Vagina (tissue), 2 donors: ENCODE measurements at regions not wholly inside any gene's neighbourhood (a gene's known extent, or its start where the extent isn't known, plus 50 kb on each side); places are given as distances from the start of the nearest gene placed in this dataset.

Experiments
- DNase-seq, 2 donors: peaks; one replicate each; pipeline ENCODE4 v3.0.0-alpha.2; 2017; ENCODE audit errors: extremely low spot score in 2 of 2
- H3K27ac ChIP-seq: fragments of 200-600 bp; sonication (generic); one replicate; pipeline ENCODE4 v1.5.1; 2019
- H3K27me3 ChIP-seq: fragments of 200-600 bp; sonication (generic); one replicate; pipeline ENCODE4 v1.5.1; 2019
- H3K36me3 ChIP-seq, 2 donors: fragments of 200-600 bp; sonication (generic); one replicate each; pipeline ENCODE4 v1.5.1; 2017 to 2019
- H3K4me1 ChIP-seq: fragments of 200-600 bp; sonication (generic); one replicate; pipeline ENCODE4 v1.5.1; 2019
- H3K4me3 ChIP-seq, 2 donors: fragments of 200-600 bp; sonication (generic); 1 replicate in 1 of 2; 2 replicates in 1 of 2; pipeline ENCODE4 v1.5.1; 2016 to 2019
- H3K9me3 ChIP-seq: fragments of 200-600 bp; sonication (generic); one replicate; pipeline ENCODE4 v1.5.1; 2019
- POLR2A ChIP-seq, 2 donors: fragments of 450-650 bp; IDR thresholded peaks; one replicate each; pipeline ENCODE4 v1.6.1; 2017; ENCODE audit warnings: antibody characterized with exemption in 2 of 2, mild to moderate bottlenecking in 2 of 2, moderate library complexity in 2 of 2
- POLR2AphosphoS5 ChIP-seq, 2 donors: sonication (generic); formaldehyde crosslinking; IDR thresholded peaks; one replicate each; pipeline ENCODE4 v1.9.0; 2017; ENCODE audit warnings: antibody characterized with exemption in 2 of 2, mild to moderate bottlenecking in 2 of 2, low read depth in 1 of 2; ENCODE audit not compliant: insufficient read depth in 1 of 2
- intact Hi-C: fragments of 100-400 bp; cut with DNase I; formaldehyde crosslinking; loops from one replicate; pipeline ENCODE4 v1.15.1; 2023
- TF ChIP-seq, protein P1 (sequence below), 3 experiments: fragments of 450-650 bp in 2 of 3; fragments of 200-600 bp in 1 of 3; sonication (generic) in 1 of 3; IDR thresholded peaks; one replicate each; pipeline ENCODE4 v1.5.1; 2017 to 2019; ENCODE audit warnings: antibody characterized with exemption in 3 of 3, mild to moderate bottlenecking in 2 of 3, moderate library complexity in 2 of 3

GRCh38 chr2:118442046-118442445, 353.8 kb downstream of the INSIG2 start:
- Histone ChIP-seq H3K27ac (no peak overlapping the region), H3K9me3 (no peaks in the 10 kb centered on the region), H3K27me3 (no peaks in the 10 kb centered on the region), H3K36me3 (no peaks in the 10 kb centered on the region), H3K4me1 (no peaks in the 10 kb centered on the region), H3K4me3 (no peak overlapping the region)
- no peak for TF ChIP-seq POLR2AphosphoS5 (IDR thresholded peaks at IDR 0.05; ENCODE audit: insufficient read depth in 1 of 2, low read depth in 1 of 2)
- TF ChIP-seq, protein P1, sequence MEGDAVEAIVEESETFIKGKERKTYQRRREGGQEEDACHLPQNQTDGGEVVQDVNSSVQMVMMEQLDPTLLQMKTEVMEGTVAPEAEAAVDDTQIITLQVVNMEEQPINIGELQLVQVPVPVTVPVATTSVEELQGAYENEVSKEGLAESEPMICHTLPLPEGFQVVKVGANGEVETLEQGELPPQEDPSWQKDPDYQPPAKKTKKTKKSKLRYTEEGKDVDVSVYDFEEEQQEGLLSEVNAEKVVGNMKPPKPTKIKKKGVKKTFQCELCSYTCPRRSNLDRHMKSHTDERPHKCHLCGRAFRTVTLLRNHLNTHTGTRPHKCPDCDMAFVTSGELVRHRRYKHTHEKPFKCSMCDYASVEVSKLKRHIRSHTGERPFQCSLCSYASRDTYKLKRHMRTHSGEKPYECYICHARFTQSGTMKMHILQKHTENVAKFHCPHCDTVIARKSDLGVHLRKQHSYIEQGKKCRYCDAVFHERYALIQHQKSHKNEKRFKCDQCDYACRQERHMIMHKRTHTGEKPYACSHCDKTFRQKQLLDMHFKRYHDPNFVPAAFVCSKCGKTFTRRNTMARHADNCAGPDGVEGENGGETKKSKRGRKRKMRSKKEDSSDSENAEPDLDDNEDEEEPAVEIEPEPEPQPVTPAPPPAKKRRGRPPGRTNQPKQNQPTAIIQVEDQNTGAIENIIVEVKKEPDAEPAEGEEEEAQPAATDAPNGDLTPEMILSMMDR (IDR thresholded peaks at IDR 0.05) = no peak
- TF ChIP-seq POLR2A (IDR thresholded peaks at IDR 0.05) = no peak
- intact Hi-C loops = no loop called here
- DNase-seq = no peak

DNA sequence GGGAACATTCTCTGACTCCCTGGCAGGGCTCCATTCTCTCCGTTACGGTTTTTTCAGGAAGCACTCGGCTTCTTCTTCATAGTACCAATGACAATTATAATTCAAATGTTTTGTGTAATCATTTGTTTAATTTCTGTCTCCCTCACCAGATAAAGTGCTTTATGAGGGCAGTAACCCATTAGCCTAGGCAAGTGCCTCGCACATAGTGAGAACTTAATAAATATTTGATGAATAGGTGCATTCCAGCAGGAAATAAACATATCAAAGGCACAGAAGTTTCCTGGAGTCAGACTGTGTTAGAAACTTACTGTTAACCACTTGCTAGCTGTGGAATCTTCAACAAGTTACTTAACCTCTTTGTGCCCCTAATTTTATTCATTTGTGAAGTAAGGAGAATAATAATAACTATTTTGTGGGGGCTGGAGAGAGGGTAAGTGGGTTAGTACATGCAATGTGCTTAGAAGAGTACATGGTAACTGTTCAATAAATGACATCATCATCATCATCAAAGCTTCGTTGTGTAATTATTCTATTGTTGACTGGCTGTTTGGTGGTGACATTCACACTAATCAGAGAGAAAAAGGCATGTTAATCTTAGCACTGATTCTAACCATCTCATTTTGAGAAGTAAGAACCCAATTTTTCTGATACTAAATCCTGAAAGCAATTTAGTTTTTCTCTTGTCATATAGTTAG, 352.3 kb downstream of the INSIG2 start:
- no peaks in the 10 kb centered on the region for H3K4me1 ChIP-seq
- H3K9me3 ChIP-seq = no peaks in the 10 kb centered on the region
- no peak for DNase-seq
- H3K27me3 ChIP-seq = no peaks in the 10 kb centered on the region
- H3K27ac ChIP-seq = no peak overlapping the region
- no peak overlapping the region for H3K4me3 ChIP-seq
- H3K36me3 ChIP-seq = no peaks in the 10 kb centered on the region
- no peak for TF ChIP-seq POLR2A (IDR thresholded peaks at IDR 0.05)
- TF ChIP-seq, protein P1 (IDR thresholded peaks at IDR 0.05) = no peak
- no peak for TF ChIP-seq POLR2AphosphoS5 (IDR thresholded peaks at IDR 0.05; ENCODE audit: insufficient read depth in 1 of 2, low read depth in 1 of 2)
- intact Hi-C loops = no loop called here

DNA sequence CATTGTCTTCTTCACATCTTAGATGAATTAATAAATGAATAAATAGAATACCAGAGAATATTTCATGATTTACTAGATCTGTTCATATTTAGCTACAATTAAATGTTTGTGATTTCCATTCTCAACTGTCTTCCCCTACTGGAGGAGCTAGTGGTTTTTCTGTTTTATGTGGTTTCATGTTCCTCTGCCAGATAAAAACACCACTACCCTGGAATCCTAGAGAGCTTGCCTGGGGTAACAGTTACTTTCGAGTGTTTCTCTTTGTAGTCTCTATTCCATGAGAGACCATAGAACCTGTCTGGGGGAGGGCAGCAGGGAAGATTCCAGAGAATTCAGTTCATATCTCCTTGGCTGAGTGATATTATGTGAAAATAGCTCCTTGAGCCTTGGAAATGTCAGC, 349.2 kb downstream of the INSIG2 start:
- Histone ChIP-seq H3K4me3 (no peak overlapping the region), H3K27ac (no peak overlapping the region), H3K36me3 (no peaks in the 10 kb centered on the region), H3K4me1 (no peaks in the 10 kb centered on the region), H3K9me3 (no peaks in the 10 kb centered on the region), H3K27me3 (no peaks in the 10 kb centered on the region)
- DNase-seq = no peak
- TF ChIP-seq POLR2AphosphoS5 (IDR thresholded peaks at IDR 0.05; ENCODE audit: insufficient read depth in 1 of 2, low read depth in 1 of 2) (no peak), POLR2A (IDR thresholded peaks at IDR 0.05) (no peak)
- TF ChIP-seq, protein P1 (IDR thresholded peaks at IDR 0.05) = no peak
- intact Hi-C loops = no loop called here

DNA sequence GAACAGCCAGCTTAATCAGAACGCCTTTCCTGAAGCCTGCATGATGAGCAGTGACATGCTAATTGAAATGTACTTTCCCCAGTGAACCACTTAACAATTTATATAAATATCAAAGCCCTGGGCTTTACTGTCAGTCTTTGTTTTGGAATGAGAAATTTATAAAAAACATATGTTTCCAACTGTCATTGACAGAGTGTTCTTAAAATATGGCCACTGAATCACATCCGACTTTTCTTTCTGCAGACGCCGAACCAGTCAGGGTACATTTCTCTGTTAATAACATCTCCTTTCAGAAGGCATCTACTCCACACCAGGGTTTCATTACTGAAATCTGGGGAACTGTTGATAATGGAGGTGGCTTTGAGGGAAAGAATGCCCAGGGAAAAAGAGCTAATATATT, 343.7 kb downstream of the INSIG2 start:
- H3K4me1 ChIP-seq = no peaks in the 10 kb centered on the region
- DNase-seq = no peak
- H3K9me3 ChIP-seq = no peaks in the 10 kb centered on the region
- no peak overlapping the region for H3K27ac ChIP-seq
- TF ChIP-seq POLR2A (IDR thresholded peaks at IDR 0.05) = no peak
- TF ChIP-seq POLR2AphosphoS5 (IDR thresholded peaks at IDR 0.05; ENCODE audit: insufficient read depth in 1 of 2, low read depth in 1 of 2) = no peak
- TF ChIP-seq, protein P1 (IDR thresholded peaks at IDR 0.05) = no peak
- no peak overlapping the region for H3K4me3 ChIP-seq
- no peaks in the 10 kb centered on the region for H3K36me3 ChIP-seq
- intact Hi-C loops = no loop called here
- H3K27me3 ChIP-seq = no peaks in the 10 kb centered on the region

DNA sequence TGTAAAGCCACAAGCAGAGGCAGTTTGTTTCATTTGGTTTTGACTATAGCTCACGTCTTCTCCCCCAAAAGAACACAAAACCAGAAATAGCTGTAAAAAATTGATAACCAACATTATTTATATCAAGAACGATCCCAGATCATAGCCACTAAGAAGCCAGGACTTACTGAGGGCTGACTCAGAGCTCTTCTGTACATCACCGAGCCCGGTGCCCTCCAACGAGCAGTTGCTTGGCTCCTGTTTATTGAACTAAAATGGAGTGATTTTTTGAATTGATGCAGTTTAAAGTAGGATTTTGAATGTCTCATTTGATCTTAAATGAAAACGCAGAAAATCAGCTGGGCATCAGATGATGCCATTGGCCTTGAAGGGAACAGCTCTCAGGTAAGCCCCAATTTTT, 343.3 kb downstream of the INSIG2 start:
- H3K4me1 ChIP-seq = no peaks in the 10 kb centered on the region
- no peak overlapping the region for H3K4me3 ChIP-seq
- H3K9me3 ChIP-seq = no peaks in the 10 kb centered on the region
- no peak overlapping the region for H3K27ac ChIP-seq
- no peaks in the 10 kb centered on the region for H3K27me3 ChIP-seq
- intact Hi-C loops = no loop called here
- DNase-seq = no peak
- H3K36me3 ChIP-seq = no peaks in the 10 kb centered on the region
- TF ChIP-seq, protein P1 (IDR thresholded peaks at IDR 0.05) = no peak
- no peak for TF ChIP-seq POLR2A (IDR thresholded peaks at IDR 0.05)
- no peak for TF ChIP-seq POLR2AphosphoS5 (IDR thresholded peaks at IDR 0.05; ENCODE audit: insufficient read depth in 1 of 2, low read depth in 1 of 2)
